Activated T-helper 2 cell treated with anti-CD3 and anti-CD28 coated beads, Interferon-gamma antibody, Interleukin-2, Interleukin-4, amounts not matched to agents 10 μg/mL and 5 μg/mL and 100 μg/mL, durations not matched to agents 14 hours and 24 hours and 36 hours (primary cell): ENCODE measurements at regions not wholly inside any gene's neighbourhood (a gene's known extent, or its start where the extent isn't known, plus 50 kb on each side); places are given as distances from the start of the nearest gene placed in this dataset.
"Not testable (repeated sequence)": the region's sequence is repeated elsewhere in the genome, so short reads cannot be mapped to it uniquely, and the experiment has no call there.

Experiments
- DNase-seq: peaks from one replicate; pipeline ENCODE4 v3.0.0; 2021; ENCODE audit warnings: low spot score
- H3K27ac Mint-ChIP-seq: one replicate; pipeline ENCODE4 v1.8.0; 2021; ENCODE audit warnings: mixed read lengths
- H3K27me3 Mint-ChIP-seq: one replicate; pipeline ENCODE4 v1.8.0; 2021; ENCODE audit warnings: low read depth, mixed read lengths
- H3K36me3 Mint-ChIP-seq: one replicate; pipeline ENCODE4 v1.8.0; 2021; ENCODE audit warnings: low read depth, mixed read lengths
- H3K4me1 Mint-ChIP-seq: one replicate; pipeline ENCODE4 v1.8.0; 2021; ENCODE audit warnings: low read depth, mixed read lengths
- H3K4me3 Mint-ChIP-seq: one replicate; pipeline ENCODE4 v1.8.0; 2021; ENCODE audit warnings: low read depth, mild to moderate bottlenecking, moderate library complexity, mixed read lengths
- H3K9me3 Mint-ChIP-seq: one replicate; pipeline ENCODE4 v1.8.0; 2021; ENCODE audit warnings: mixed read lengths
- intact Hi-C: fragments of 100-400 bp; cut with micrococcal nuclease; formaldehyde crosslinking; loops from one replicate; pipeline ENCODE4 v1.15.1; 2023

DNA sequence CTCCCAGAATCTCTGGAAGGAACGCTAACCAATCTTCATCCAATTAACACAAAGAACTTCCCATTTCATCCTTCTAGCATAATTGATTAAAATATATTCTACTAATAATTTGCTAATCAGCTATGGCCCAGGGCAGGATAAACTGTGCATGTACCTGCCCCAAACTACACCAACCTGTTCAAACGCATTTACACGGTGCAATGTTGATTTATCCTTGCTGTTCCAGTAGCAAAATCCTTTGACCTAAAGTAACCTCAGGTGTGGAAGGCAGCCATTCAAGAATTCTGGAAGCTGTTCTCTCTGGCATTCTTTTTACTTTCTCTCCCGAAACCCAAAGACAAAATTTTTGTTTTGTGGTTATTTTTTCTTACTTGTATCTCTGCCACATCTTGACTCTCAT, 309.4 kb downstream of the ZNF674 start:
- H3K9me3 Mint-ChIP-seq = no peaks in the 10 kb centered on the region
- H3K36me3 Mint-ChIP-seq = no peaks in the 10 kb centered on the region
- H3K4me3 Mint-ChIP-seq = no peak overlapping the region
- no peaks in the 10 kb centered on the region for H3K27me3 Mint-ChIP-seq
- H3K27ac Mint-ChIP-seq = no peak overlapping the region
- peaks cover 8% of the 10 kb centered on the region for H3K4me1 Mint-ChIP-seq
- intact Hi-C loops = no loop called here
- DNase-seq = no peak

DNA sequence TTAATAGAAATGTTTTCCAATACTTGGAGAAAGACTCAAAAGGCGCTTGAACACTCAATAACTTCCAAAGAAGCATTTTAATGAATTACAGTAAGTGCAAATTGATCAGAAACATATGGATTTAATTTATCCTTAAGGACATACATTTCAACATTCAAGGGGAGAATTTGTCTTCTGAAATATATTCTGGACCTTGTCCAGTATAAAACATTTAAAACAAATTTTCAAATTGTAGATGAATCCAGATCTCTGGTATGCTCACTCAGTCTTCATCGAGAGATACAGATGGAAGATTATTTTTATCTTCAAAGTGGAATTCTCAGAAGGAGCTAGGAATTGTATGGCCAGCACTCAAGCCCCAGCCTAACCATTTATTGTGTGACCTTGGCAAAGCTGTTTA, 310.4 kb downstream of the ZNF674 start:
- no peaks in the 10 kb centered on the region for H3K9me3 Mint-ChIP-seq
- no peak overlapping the region for H3K27ac Mint-ChIP-seq
- no peak overlapping the region for H3K4me3 Mint-ChIP-seq
- H3K36me3 Mint-ChIP-seq = no peaks in the 10 kb centered on the region
- peaks cover 8% of the 10 kb centered on the region for H3K4me1 Mint-ChIP-seq
- H3K27me3 Mint-ChIP-seq = no peaks in the 10 kb centered on the region
- intact Hi-C loops = no loop called here
- DNase-seq = no peak

DNA sequence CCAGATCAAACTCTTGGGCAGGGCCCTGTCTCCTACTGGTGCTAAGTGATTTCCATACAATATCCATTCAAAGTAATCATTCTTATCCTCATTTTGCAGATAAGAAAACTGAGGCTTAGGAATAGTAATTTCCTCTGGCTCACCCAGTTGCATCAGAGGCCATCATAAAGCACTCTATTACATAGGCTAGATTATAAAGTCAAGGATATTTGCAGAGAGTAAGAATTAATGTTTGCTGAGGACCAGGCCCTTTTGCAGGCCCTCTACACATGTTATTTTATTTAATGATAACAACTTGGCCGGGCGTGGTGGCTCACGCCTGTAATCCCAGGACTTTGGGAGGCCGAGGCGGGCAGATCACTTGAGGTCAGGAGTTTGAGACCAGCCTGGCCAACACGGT, 316.8 kb downstream of the ZNF674 start:
- no peaks in the 10 kb centered on the region for H3K4me1 Mint-ChIP-seq
- H3K36me3 Mint-ChIP-seq = no peaks in the 10 kb centered on the region
- no peaks in the 10 kb centered on the region for H3K9me3 Mint-ChIP-seq
- H3K4me3 Mint-ChIP-seq = no peak overlapping the region
- intact Hi-C loops = no loop called here
- H3K27ac Mint-ChIP-seq = no peak overlapping the region
- DNase-seq = no peak
- no peaks in the 10 kb centered on the region for H3K27me3 Mint-ChIP-seq

DNA sequence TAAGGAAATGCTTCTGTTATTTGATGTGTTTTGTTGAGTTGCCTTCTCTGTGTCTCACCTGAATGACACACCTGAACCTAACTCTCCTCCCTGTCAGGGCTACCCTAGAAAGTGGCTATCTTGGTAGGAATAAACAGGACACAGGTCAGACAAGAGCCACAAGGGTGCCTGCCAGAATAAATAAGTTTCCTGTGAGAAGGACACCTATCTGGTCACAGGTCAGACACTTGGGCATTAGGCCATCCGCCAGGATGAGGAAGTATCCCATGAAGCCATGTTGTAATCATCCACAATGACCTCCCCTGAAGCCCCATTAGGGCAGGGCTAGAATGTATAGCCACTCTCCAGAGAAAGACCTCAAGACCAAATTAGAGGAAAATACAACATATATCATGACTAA, 318.8 kb downstream of the ZNF674 start:
- Mint-ChIP-seq H3K4me1 (no peaks in the 10 kb centered on the region), H3K9me3 (no peaks in the 10 kb centered on the region), H3K4me3 (no peak overlapping the region), H3K27ac (no peak overlapping the region), H3K36me3 (no peaks in the 10 kb centered on the region), H3K27me3 (no peaks in the 10 kb centered on the region)
- intact Hi-C loops = no loop called here
- no peak for DNase-seq

DNA sequence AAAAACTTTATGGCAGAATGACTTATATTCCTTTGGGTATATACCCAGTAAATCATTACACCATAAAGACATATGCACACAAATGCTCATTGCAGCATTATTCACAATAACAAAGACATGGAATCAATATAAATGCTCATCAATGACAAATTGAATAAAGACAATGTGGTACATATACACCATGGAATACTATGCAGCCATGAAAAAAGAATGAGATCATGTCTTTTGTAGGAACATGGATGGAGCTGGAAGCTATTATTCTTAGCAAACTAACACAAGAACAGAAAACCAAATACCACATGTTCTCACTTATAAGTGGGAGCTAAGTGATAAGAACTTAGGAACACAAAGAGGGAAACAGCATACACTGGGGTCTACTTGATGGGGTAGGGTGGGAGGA, 321.7 kb downstream of the ZNF674 start:
- H3K4me3 Mint-ChIP-seq, H3K4me1 Mint-ChIP-seq, H3K9me3 Mint-ChIP-seq, DNase-seq, H3K27ac Mint-ChIP-seq, H3K36me3 Mint-ChIP-seq, H3K27me3 Mint-ChIP-seq, intact Hi-C loops: not testable (repeated sequence)

DNA sequence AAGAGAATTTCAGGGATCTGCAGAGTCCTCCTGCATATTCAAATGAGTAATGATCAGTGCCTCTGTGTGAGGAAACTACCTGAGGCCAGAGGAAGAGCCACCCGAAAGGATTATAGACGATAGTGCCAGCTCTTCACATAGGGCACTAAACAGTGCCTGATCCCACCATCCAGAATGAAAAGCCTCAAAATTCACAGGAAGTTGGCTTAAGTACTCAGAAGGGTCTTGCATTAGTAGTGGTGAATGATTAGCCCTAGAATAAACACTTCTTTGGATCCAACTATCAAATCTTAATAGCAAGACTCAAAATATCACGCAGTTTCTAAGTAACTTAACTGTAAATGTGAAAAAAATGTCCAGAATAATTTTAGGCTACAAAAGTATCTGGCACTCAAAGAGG, 324.4 kb downstream of the ZNF674 start:
- no peaks in the 10 kb centered on the region for H3K36me3 Mint-ChIP-seq
- H3K27ac Mint-ChIP-seq = no peak overlapping the region
- no peak overlapping the region for H3K4me3 Mint-ChIP-seq
- no peaks in the 10 kb centered on the region for H3K27me3 Mint-ChIP-seq
- intact Hi-C loops = no loop called here
- no peaks in the 10 kb centered on the region for H3K4me1 Mint-ChIP-seq
- H3K9me3 Mint-ChIP-seq = no peaks in the 10 kb centered on the region
- DNase-seq = no peak

DNA sequence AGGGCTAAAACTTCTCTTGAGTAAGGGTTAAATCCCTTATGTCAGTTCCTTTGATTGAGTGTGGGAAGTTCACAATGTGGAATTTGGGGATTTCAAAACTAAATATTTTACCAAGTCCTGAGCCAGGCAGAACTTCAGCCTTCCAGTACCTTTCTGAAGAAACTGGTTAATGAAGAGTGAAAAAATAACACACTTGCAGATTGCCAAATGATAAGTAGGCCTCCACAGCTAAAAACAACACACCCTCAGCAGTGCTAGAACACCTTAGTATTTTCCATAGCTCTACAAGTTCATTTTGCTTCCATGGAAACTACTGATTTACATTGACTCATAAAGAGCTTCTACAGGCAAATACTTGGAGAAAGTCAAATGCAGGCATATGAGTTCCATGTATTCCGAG, 326.8 kb downstream of the ZNF674 start:
- no peak overlapping the region for H3K4me3 Mint-ChIP-seq
- H3K4me1 Mint-ChIP-seq = no peaks in the 10 kb centered on the region
- no peak for DNase-seq
- H3K9me3 Mint-ChIP-seq = no peaks in the 10 kb centered on the region
- no peak overlapping the region for H3K27ac Mint-ChIP-seq
- intact Hi-C loops = no loop called here
- H3K36me3 Mint-ChIP-seq = no peaks in the 10 kb centered on the region
- peaks cover 2% of the 10 kb centered on the region for H3K27me3 Mint-ChIP-seq

DNA sequence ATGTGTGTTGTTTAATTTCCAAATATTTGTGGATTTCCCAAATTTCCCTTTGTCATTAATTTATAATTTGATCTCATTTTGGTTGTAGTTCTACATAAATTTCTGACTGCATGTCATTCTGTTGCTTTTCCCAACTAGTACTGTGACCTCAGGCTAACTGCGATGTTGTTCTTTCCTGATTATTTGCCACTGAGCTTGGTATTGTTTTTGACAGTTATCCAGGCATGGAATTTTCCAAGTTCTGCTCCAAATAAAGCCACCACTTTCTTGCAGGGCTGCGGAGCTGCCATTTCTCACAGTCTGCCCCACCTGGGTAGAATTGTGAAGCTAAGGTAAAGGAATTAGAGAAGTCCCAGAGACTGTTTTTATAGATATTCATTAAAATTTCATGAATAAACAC, 328.8 kb downstream of the ZNF674 start:
- intact Hi-C loops = no loop called here
- Mint-ChIP-seq H3K4me1 (no peaks in the 10 kb centered on the region), H3K27ac (no peak overlapping the region), H3K36me3 (no peaks in the 10 kb centered on the region), H3K27me3 (peaks cover 2% of the 10 kb centered on the region), H3K9me3 (no peaks in the 10 kb centered on the region), H3K4me3 (no peak overlapping the region)
- DNase-seq = no peak

DNA sequence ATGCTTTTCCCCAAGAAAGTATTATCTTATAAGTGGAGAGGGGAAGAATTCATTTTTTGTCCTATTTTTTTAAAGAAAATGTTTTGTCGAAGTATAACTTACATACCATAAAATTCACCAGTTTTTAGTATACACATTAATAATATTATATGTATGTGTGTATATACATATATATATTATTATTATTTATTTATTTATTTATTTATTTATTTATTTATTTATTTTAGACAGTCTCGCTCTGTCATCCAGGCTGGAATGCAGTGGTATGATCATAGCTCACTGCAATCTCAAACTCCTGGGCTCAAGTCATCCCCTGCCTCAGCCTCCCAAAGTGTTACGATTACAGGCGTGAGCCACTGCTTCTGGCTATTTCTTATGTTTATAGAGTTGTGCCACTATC, 334.1 kb downstream of the ZNF674 start:
- H3K27ac Mint-ChIP-seq = no peak overlapping the region
- H3K27me3 Mint-ChIP-seq = peaks cover 2% of the 10 kb centered on the region
- H3K4me3 Mint-ChIP-seq = no peak overlapping the region
- intact Hi-C loops = no loop called here
- no peaks in the 10 kb centered on the region for H3K36me3 Mint-ChIP-seq
- DNase-seq = no peak
- H3K9me3 Mint-ChIP-seq = peaks cover 3% of the 10 kb centered on the region
- peaks cover 22% of the 10 kb centered on the region for H3K4me1 Mint-ChIP-seq

DNA sequence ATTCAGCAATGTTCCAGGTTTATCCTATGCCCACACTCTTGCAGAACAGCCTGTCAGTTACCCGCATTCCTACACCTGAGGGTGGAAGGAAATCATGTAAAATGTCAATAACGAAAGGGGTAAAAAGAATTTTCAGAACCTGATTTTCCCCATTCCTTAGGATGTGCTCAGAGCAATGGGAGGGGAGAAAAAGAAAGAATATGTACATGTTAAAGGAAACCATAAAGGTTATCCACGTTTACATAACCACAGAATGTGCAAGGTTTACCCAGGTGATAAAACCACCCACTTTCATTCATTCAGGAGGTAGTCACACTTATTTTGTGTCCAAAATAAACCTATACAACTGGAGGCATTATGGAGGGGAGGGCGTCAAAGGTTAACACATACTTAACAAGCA, 335.5 kb downstream of the ZNF674 start:
- H3K4me1 Mint-ChIP-seq = peaks cover 23% of the 10 kb centered on the region
- no peaks in the 10 kb centered on the region for H3K27me3 Mint-ChIP-seq
- no peaks in the 10 kb centered on the region for H3K36me3 Mint-ChIP-seq
- peaks cover 3% of the 10 kb centered on the region for H3K9me3 Mint-ChIP-seq
- intact Hi-C loops = loop anchor here (10.0 kb wide), 3 partner anchors 115 to 495 kb away; no protein-coding TSS in a partner anchor
- DNase-seq = no peak
- no peak overlapping the region for H3K4me3 Mint-ChIP-seq
- no peak overlapping the region for H3K27ac Mint-ChIP-seq

DNA sequence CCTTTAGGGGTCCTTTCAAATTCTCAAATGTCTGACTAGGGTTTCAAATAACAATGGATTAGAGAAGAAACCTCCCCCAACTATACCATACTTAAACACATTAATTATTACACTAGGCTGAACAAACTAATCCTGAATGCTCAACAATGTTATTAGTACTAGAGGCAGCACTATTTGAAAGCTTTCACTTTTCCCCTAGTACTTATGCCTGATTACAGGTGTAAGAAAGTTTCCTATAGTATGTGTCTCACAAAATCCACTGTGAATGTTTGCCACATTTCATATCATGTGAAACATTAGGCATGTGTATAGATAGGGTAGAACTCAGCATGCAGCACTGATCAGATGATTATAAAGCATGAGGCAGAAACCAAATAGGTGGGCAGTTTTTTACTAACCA, 336.2 kb downstream of the ZNF674 start:
- H3K27me3 Mint-ChIP-seq = no peaks in the 10 kb centered on the region
- intact Hi-C loops = loop anchor here (10.0 kb wide), 3 partner anchors 116 to 494 kb away; no protein-coding TSS in a partner anchor
- H3K4me3 Mint-ChIP-seq = no peak overlapping the region
- no peak for DNase-seq
- no peaks in the 10 kb centered on the region for H3K36me3 Mint-ChIP-seq
- no peak overlapping the region for H3K27ac Mint-ChIP-seq
- H3K9me3 Mint-ChIP-seq = peaks cover 3% of the 10 kb centered on the region
- H3K4me1 Mint-ChIP-seq = peaks cover 26% of the 10 kb centered on the region

DNA sequence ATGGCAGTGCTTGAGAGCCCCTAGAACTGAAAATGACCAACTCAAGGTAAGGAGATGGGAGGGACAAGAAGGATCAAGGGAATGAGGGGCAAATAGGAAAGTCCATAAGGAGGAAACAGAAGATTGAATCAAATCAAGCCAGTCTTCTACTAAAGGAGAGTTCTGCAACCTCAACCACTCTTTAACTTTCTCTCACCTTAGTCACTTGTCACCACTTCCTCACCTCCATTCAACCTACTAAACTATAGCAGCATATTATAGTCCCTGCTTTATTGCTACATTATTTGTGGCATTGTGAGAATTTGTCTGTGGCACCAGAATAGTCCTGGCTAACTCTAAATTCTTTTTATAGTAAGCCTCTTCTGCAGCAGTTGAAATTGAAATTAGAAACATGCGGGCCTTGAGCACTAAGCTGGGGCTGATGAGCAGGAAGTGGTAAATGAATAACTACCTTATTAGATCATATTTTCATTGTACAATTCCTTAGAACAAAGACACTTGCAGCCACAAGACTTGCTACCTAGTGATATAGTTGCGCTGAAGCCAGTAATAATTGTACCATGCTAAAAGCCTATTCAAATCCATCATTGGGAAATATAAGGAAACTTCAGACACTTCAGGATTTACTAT, 336.9 kb downstream of the ZNF674 start:
- Mint-ChIP-seq H3K4me1 (peaks cover 27% of the 10 kb centered on the region), H3K4me3 (no peak overlapping the region), H3K27ac (no peak overlapping the region), H3K27me3 (no peaks in the 10 kb centered on the region), H3K36me3 (no peaks in the 10 kb centered on the region), H3K9me3 (peaks cover 3% of the 10 kb centered on the region)
- intact Hi-C loops = loop anchor here (10.0 kb wide), 3 partner anchors 116 to 494 kb away; no protein-coding TSS in a partner anchor
- no peak for DNase-seq

DNA sequence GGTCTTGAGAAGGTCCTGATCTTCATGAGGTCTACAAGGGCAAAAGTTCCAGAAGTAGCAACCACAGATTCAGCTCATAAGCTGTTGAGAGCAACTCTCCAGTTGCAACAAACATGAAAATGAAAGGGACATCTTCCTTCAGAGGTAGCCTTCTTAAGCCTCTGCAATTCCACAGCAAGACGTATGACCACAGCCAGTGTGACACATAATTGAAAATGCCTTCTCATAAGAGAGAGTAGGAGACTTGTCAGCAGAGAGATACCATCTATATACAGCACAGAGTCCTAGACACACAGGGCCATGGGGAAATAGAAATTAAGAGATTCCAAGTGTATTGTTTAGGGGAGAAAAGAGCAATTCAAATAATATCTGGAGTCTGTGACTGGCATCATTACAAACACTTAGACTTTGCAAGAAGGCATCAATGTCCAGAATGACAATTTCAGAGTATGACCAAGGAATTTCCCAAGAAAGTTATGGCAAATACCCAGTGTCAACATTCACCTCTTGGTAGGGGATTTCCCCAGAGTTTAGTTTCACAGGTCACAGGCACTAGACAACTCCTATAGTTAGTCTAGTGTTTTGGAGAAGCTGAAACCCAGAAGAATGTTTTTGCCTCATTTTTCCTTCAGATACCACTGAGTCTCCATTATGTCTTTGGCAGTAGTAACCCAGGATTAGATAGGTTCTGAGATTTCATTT, 340.3 kb downstream of the ZNF674 start:
- intact Hi-C loops = loop anchor here (10.0 kb wide), 3 partner anchors 120 to 490 kb away; no protein-coding TSS in a partner anchor
- H3K36me3 Mint-ChIP-seq = no peaks in the 10 kb centered on the region
- H3K27ac Mint-ChIP-seq = no peak overlapping the region

More for the DNA sequence above, 340.3 kb downstream of the ZNF674 start:
- H3K27me3 Mint-ChIP-seq = peaks cover 7% of the 10 kb centered on the region
- peaks cover 3% of the 10 kb centered on the region for H3K9me3 Mint-ChIP-seq
- no peak for DNase-seq
- H3K4me1 Mint-ChIP-seq = peaks cover 29% of the 10 kb centered on the region
- H3K4me3 Mint-ChIP-seq = no peak overlapping the region
